Gastroesophageal sphincter (tissue), 3 donors: ENCODE measurements at regions not wholly inside any gene's neighbourhood (a gene's known extent, or its start where the extent isn't known, plus 50 kb on each side); places are given as distances from the start of the nearest gene placed in this dataset.

ENCODE experiments used
- CTCF ChIP-seq, 4 experiments: fragments of 200-600 bp in 2 of 4; fragments of 450-650 bp in 2 of 4; sonication (generic) in 1 of 4; IDR thresholded peaks; one replicate each; pipeline ENCODE4 v1.5.1; 2017 to 2019; ENCODE audit warnings: antibody characterized with exemption in 4 of 4, mild to moderate bottlenecking in 2 of 4, moderate library complexity in 2 of 4
- EP300 ChIP-seq: sonication (generic); formaldehyde crosslinking; IDR thresholded peaks from one replicate; pipeline ENCODE4 v1.6.1; 2017; ENCODE audit warnings: antibody characterized with exemption, mild to moderate bottlenecking
- POLR2A ChIP-seq, 2 donors: fragments of 450-650 bp; IDR thresholded peaks; one replicate each; pipeline ENCODE4 v1.6.1; 2017; ENCODE audit warnings: antibody characterized with exemption in 2 of 2, mild to moderate bottlenecking in 2 of 2, moderate library complexity in 1 of 2
- POLR2AphosphoS5 ChIP-seq: sonication (generic); formaldehyde crosslinking; IDR thresholded peaks from one replicate; pipeline ENCODE4 v1.6.1; 2017; ENCODE audit warnings: antibody characterized with exemption

DNA sequence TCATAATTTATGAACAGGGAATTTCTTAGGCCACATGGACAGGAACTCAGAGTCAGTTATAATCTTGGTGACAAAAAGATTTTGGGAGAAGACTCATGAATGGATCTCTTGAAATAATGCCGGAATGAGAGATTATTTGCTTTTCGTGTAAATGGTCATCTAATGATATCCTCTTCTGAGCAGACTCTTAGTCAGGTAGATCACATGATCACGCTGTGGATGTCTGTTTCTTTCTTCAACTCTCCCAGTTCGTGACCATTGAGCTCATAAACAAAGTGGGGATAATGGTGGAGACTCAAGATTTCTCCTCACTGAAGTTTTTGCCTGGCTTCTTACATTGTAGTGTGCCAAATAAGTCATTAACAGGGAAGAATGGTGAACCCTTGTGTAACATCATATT is 133.1 kb upstream of the CBLB start:
- TF ChIP-seq CTCF (IDR thresholded peaks at IDR 0.05) = no peak
- no peak for TF ChIP-seq POLR2A (IDR thresholded peaks at IDR 0.05)
- no peak for TF ChIP-seq EP300
- no peak for TF ChIP-seq POLR2AphosphoS5
